Cardiac muscle cell (in vitro differentiated cells and primary cell): ENCODE measurements at regions not wholly inside any gene's neighbourhood (a gene's known extent, or its start where the extent isn't known, plus 50 kb on each side); places are given as distances from the start of the nearest gene placed in this dataset.

Experiments used
- DNase-seq, 2 donors: peaks; one replicate each; pipeline versions ENCODE4 v3.0.0 to v3.0.0-alpha.2; 2010 to 2017; ENCODE audit warnings: low read depth in 1 of 2, low spot score in 1 of 2
- H3K27ac ChIP-seq: fragments of 200-600 bp; sonication (generic); 2 replicates; pipeline ENCODE4 v1.5.1; 2016
- H3K27me3 ChIP-seq: fragments of 200-600 bp; sonication (generic); 2 replicates; pipeline ENCODE4 v1.6.0; 2016; ENCODE audit warnings: control low read depth
- H3K36me3 ChIP-seq: fragments of 200-600 bp; sonication (generic); 2 replicates; pipeline ENCODE4 v1.5.1; 2016; ENCODE audit warnings: control low read depth
- H3K4me1 ChIP-seq: fragments of 200-600 bp; sonication (generic); 2 replicates; pipeline ENCODE4 v1.8.1; 2017; ENCODE audit warnings: low read depth, mild to moderate bottlenecking, mixed run types
- H3K4me3 ChIP-seq: fragments of 200-600 bp; sonication (generic); 2 replicates; pipeline ENCODE4 v1.5.1; 2016; ENCODE audit warnings: mild to moderate bottlenecking
- H3K9me3 ChIP-seq: fragments of 200-600 bp; sonication (generic); 2 replicates; pipeline ENCODE4 v1.5.1; 2017; ENCODE audit warnings: low read depth, mild to moderate bottlenecking, control low read depth
- CTCF ChIP-seq: IDR thresholded peaks from 2 replicates; pipeline ENCODE4 v1.5.1; 2012; ENCODE audit warnings: low read depth, mild to moderate bottlenecking, low read length

- Histone ChIP-seq H3K36me3 (no peaks in the 10 kb centered on the region), H3K27me3 (no peaks in the 10 kb centered on the region), H3K4me3 (no peak overlapping the region), H3K9me3 (no peaks in the 10 kb centered on the region), H3K27ac (no peak overlapping the region), H3K4me1 (peaks cover under 1% of the 10 kb centered on the region)
- no peak for TF ChIP-seq CTCF
- DNase-seq, result no peak
Observed at GRCh38 chr9:126131066-126132010, 195.3 kb upstream of the MVB12B start.

- no peak overlapping the region for H3K4me3 ChIP-seq
Observed at GRCh38 chr9:126132746-126133145, 193.9 kb upstream of the MVB12B start.

GRCh38 chr9:126144196-126144595 is 182.4 kb upstream of the MVB12B start:
- Histone ChIP-seq H3K27ac (peak overlapping the region; percentile 70), H3K9me3 (no peaks in the 10 kb centered on the region), H3K4me1 (peaks cover 27% of the 10 kb centered on the region), H3K36me3 (no peaks in the 10 kb centered on the region), H3K4me3 (no peak overlapping the region), H3K27me3 (no peaks in the 10 kb centered on the region)
- peak in 1 of 2 donors; percentile 34 for DNase-seq
- TF ChIP-seq CTCF, result no peak

More at GRCh38 chr9:126132746-126133145, 193.9 kb upstream of the MVB12B start:
- Histone ChIP-seq H3K9me3 (no peaks in the 10 kb centered on the region), H3K27me3 (no peaks in the 10 kb centered on the region), H3K36me3 (no peaks in the 10 kb centered on the region), H3K4me1 (no peaks in the 10 kb centered on the region), H3K27ac (no peak overlapping the region)
- no peak for TF ChIP-seq CTCF
- no peak for DNase-seq

- no peak for TF ChIP-seq CTCF
- Histone ChIP-seq H3K4me3 (no peak overlapping the region), H3K27me3 (no peaks in the 10 kb centered on the region), H3K4me1 (peaks cover 27% of the 10 kb centered on the region), H3K36me3 (no peaks in the 10 kb centered on the region), H3K27ac (peak overlapping the region; percentile 70), H3K9me3 (no peaks in the 10 kb centered on the region)
- peak in 1 of 2 donors; percentile 23 for DNase-seq
Observed at GRCh38 chr9:126144603-126145456, 181.8 kb upstream of the MVB12B start.

- no peak for DNase-seq
- H3K36me3 ChIP-seq, result no peaks in the 10 kb centered on the region
- peaks cover 27% of the 10 kb centered on the region for H3K4me1 ChIP-seq
- no peaks in the 10 kb centered on the region for H3K27me3 ChIP-seq
- H3K9me3 ChIP-seq, result no peaks in the 10 kb centered on the region
- H3K27ac ChIP-seq, result no peak overlapping the region
- H3K4me3 ChIP-seq, result no peak overlapping the region
- no peak for TF ChIP-seq CTCF
Observed at GRCh38 chr9:126145887-126146253, 180.8 kb upstream of the MVB12B start.
